ENCODE measurements at regions not wholly inside any gene's neighbourhood (a gene's known extent, or its start where the extent isn't known, plus 50 kb on each side); places are given as distances from the start of the nearest gene placed in this dataset.

- no peak for DNase-seq (ENCODE audit: low spot score)
Measured at GRCh38 chr5:82334856-82335255, 56.7 kb upstream of the RPS23 start.

GRCh38 chr5:82334085-82334692, 56.0 kb upstream of the RPS23 start:
- DNase-seq (ENCODE audit: low spot score), result no peak

- no peak for DNase-seq (ENCODE audit: low spot score)
Measured at GRCh38 chr5:82332886-82333615, 54.9 kb upstream of the RPS23 start.

GRCh38 chr5:82332064-82332855, 54.1 kb upstream of the RPS23 start:
- DNase-seq (ENCODE audit: low spot score), result no peak

- no peak for DNase-seq (ENCODE audit: low spot score)
Measured at GRCh38 chr5:82331557-82331956, 53.4 kb upstream of the RPS23 start.

- no peak for DNase-seq (ENCODE audit: low spot score)
Measured at GRCh38 chr5:82330530-82331270, 52.5 kb upstream of the RPS23 start.

GRCh38 chr5:82329393-82329792, 51.2 kb upstream of the RPS23 start:
- DNase-seq (ENCODE audit: low spot score), result no peak

Data from HuH-7.5 (cell line).